ENCODE measurements at regions not wholly inside any gene's neighbourhood (a gene's known extent, or its start where the extent isn't known, plus 50 kb on each side); places are given as distances from the start of the nearest gene placed in this dataset.

DNA sequence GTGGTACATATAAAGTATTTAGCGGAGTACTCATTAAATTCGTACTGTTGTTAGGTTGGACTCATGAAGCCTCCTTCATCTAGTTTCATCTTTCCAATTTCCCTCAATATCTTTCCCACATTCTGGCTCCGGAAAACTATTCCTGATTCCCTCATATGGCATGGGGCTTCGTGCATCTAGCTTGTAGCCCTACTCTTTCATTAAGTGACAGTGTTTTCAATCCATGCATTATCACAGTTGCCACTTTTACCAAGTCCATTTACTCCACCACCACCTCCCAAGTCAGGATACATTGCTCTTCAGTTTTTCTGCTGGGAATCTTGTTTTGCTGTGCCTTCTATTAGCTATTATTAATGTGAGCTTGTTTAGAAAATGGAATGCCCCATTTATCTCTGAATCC lies 1032.1 kb upstream of the RBFOX1 start:
- Mint-ChIP-seq H3K4me1 (no peaks in the 10 kb centered on the region), H3K4me3 (no peak overlapping the region), H3K9me3 (peaks cover 3 to 20% (median 14%) of the 10 kb centered on the region in 5 donors), H3K27me3 (no peaks in the 10 kb centered on the region), H3K27ac (no peak overlapping the region), H3K36me3 (no peaks in the 10 kb centered on the region)
- Histone ChIP-seq H3K9me3 (ENCODE audit: low read length) (no peaks in the 10 kb centered on the region), H3K27me3 (ENCODE audit: insufficient read depth, low read length, poor library complexity, severe bottlenecking) (no peaks in the 10 kb centered on the region), H3K27ac (ENCODE audit: low read depth, low read length) (no peak overlapping the region), H3K36me3 (ENCODE audit: insufficient read depth, low read length) (no peaks in the 10 kb centered on the region), H3K4me1 (ENCODE audit: insufficient read depth, low read length) (no peaks in the 10 kb centered on the region), H3K4me3 (ENCODE audit: low read length) (no peak overlapping the region)
- POLR2A ChIA-PET, result no interaction called here
- CTCF ChIA-PET, result no interaction called here
- DNase-seq, result no peak

GRCh38 chr16:6297666-6298410 lies 1034.8 kb upstream of the RBFOX1 start:
- POLR2A ChIA-PET, result no interaction called here

DNA sequence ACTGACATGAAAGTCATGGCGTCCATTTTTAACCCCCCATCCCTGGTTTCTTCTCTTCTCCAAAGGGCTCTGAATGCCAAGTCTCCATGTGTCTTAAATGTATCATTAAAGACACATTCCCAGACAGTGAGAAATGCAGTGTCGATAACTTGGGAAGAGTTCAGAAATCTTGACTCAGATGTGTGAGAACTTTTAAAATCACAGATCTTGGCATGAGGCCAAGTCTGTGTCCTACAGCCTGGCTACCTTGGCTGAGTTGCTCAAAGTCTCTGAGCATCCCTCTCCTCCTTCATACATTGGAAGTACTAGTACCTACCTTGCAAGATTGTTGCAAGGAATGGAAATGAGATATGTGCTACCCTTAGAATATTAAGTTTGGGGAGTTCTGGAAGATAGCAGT lies 1046.5 kb upstream of the RBFOX1 start:
- Mint-ChIP-seq H3K27ac (no peak overlapping the region), H3K9me3 (peaks cover 13 to 17% (median 14%) of the 10 kb centered on the region in 5 donors), H3K36me3 (no peaks in the 10 kb centered on the region), H3K27me3 (peaks cover 0 to 1% of the 10 kb centered on the region in 2 donors), H3K4me1 (no peaks in the 10 kb centered on the region), H3K4me3 (no peak overlapping the region)
- Histone ChIP-seq H3K36me3 (ENCODE audit: insufficient read depth, low read length) (no peaks in the 10 kb centered on the region), H3K4me1 (ENCODE audit: insufficient read depth, low read length) (no peaks in the 10 kb centered on the region), H3K27me3 (ENCODE audit: insufficient read depth, low read length, poor library complexity, severe bottlenecking) (no peaks in the 10 kb centered on the region), H3K4me3 (ENCODE audit: low read length) (no peak overlapping the region), H3K27ac (ENCODE audit: low read depth, low read length) (no peak overlapping the region), H3K9me3 (ENCODE audit: low read length) (no peaks in the 10 kb centered on the region)
- CTCF ChIA-PET, result no interaction called here
- POLR2A ChIA-PET, result no interaction called here
- DNase-seq, result no peak

More at GRCh38 chr16:6297666-6298410, 1034.8 kb upstream of the RBFOX1 start:
- Mint-ChIP-seq H3K4me3 (no peak overlapping the region), H3K4me1 (no peaks in the 10 kb centered on the region), H3K27ac (no peak overlapping the region), H3K36me3 (no peaks in the 10 kb centered on the region), H3K27me3 (no peaks in the 10 kb centered on the region), H3K9me3 (peaks cover 6 to 14% (median 10%) of the 10 kb centered on the region in 5 donors)
- no peaks in the 10 kb centered on the region for H3K36me3 ChIP-seq (ENCODE audit: insufficient read depth, low read length)
- H3K4me3 ChIP-seq (ENCODE audit: low read length), result no peak overlapping the region
- H3K27me3 ChIP-seq (ENCODE audit: insufficient read depth, low read length, poor library complexity, severe bottlenecking), result no peaks in the 10 kb centered on the region
- H3K27ac ChIP-seq (ENCODE audit: low read depth, low read length), result no peak overlapping the region
- no peak for DNase-seq
- H3K9me3 ChIP-seq (ENCODE audit: low read length), result no peaks in the 10 kb centered on the region
- no peaks in the 10 kb centered on the region for H3K4me1 ChIP-seq (ENCODE audit: insufficient read depth, low read length)
- CTCF ChIA-PET, result no interaction called here

DNA sequence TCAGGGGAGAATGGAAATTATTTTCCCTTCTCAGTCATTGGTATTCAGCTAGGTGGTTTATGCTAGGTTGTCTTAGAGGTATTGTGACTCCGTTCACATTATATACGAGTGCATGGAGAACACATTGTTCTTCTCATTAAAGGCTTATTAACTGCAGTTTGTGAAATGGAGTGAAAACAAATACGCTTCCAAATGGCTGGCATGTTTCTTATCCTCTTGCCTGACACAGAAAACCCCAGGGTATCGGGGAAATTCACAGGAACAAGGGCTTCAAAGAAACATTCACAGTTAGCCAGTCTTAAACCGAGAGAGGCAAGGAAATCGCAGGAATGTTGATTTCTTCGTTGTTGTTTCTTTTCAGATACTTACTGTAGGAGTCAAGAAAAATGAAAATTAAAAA lies 1047.9 kb upstream of the RBFOX1 start:
- H3K4me3 ChIP-seq (ENCODE audit: low read length), result no peak overlapping the region
- Mint-ChIP-seq H3K4me1 (no peaks in the 10 kb centered on the region), H3K4me3 (no peak overlapping the region), H3K27ac (no peak overlapping the region), H3K27me3 (peaks cover 0 to 1% of the 10 kb centered on the region in 2 donors), H3K9me3 (peaks cover 12 to 23% (median 16%) of the 10 kb centered on the region in 5 donors), H3K36me3 (no peaks in the 10 kb centered on the region)
- no peaks in the 10 kb centered on the region for H3K27me3 ChIP-seq (ENCODE audit: insufficient read depth, low read length, poor library complexity, severe bottlenecking)
- no peaks in the 10 kb centered on the region for H3K36me3 ChIP-seq (ENCODE audit: insufficient read depth, low read length)
- H3K9me3 ChIP-seq (ENCODE audit: low read length), result no peaks in the 10 kb centered on the region
- ChIA-PET CTCF (no interaction called here), POLR2A (no interaction called here)
- H3K27ac ChIP-seq (ENCODE audit: low read depth, low read length), result no peak overlapping the region
- no peak for DNase-seq
- H3K4me1 ChIP-seq (ENCODE audit: insufficient read depth, low read length), result no peaks in the 10 kb centered on the region

- Histone ChIP-seq H3K4me3 (ENCODE audit: low read length) (no peak overlapping the region), H3K36me3 (ENCODE audit: insufficient read depth, low read length) (no peaks in the 10 kb centered on the region), H3K27me3 (ENCODE audit: insufficient read depth, low read length, poor library complexity, severe bottlenecking) (no peaks in the 10 kb centered on the region), H3K4me1 (ENCODE audit: insufficient read depth, low read length) (no peaks in the 10 kb centered on the region), H3K27ac (ENCODE audit: low read depth, low read length) (no peak overlapping the region), H3K9me3 (ENCODE audit: low read length) (no peaks in the 10 kb centered on the region)
- POLR2A ChIA-PET, result no interaction called here
- Mint-ChIP-seq H3K27ac (no peak overlapping the region), H3K36me3 (no peaks in the 10 kb centered on the region), H3K9me3 (peaks cover 12 to 29% (median 15%) of the 10 kb centered on the region in 5 donors), H3K4me1 (no peaks in the 10 kb centered on the region), H3K27me3 (peaks cover 0 to 1% of the 10 kb centered on the region in 2 donors), H3K4me3 (no peak overlapping the region)
- CTCF ChIA-PET, result no interaction called here
- no peak for DNase-seq
Observed at GRCh38 chr16:6281994-6282393, 1050.7 kb upstream of the RBFOX1 start.

DNA sequence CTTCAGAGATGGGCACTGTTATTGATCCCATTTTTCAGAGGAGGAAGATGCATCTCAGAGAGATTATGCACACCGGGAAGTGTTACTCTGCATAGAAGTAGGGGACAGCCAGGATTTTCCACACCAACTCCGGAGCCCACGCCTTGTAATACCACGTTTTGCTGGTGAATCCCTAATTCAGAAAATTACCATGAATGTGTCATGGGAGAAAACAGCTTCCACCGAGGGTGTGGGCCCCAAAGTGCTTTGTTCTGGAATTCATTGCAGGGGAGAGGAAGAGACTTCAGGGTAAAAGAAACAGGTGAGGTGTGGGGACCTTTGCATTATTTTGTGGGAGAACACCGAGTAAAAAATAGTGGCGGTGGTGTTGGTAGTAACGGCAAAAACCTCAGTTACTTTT lies 1051.4 kb upstream of the RBFOX1 start:
- H3K4me3 Mint-ChIP-seq, result no peak overlapping the region
- H3K36me3 ChIP-seq (ENCODE audit: insufficient read depth, low read length), result no peaks in the 10 kb centered on the region
- no peak overlapping the region for H3K27ac ChIP-seq (ENCODE audit: low read depth, low read length)
- no peaks in the 10 kb centered on the region for H3K4me1 Mint-ChIP-seq
- H3K27ac Mint-ChIP-seq, result no peak overlapping the region
- POLR2A ChIA-PET, result no interaction called here
- DNase-seq, result no peak
- CTCF ChIA-PET, result no interaction called here
- H3K27me3 Mint-ChIP-seq, result no peaks in the 10 kb centered on the region
- H3K9me3 Mint-ChIP-seq, result peaks cover 12 to 33% (median 15%) of the 10 kb centered on the region in 5 donors
- H3K4me3 ChIP-seq (ENCODE audit: low read length), result no peak overlapping the region
- no peaks in the 10 kb centered on the region for H3K4me1 ChIP-seq (ENCODE audit: insufficient read depth, low read length)
- H3K27me3 ChIP-seq (ENCODE audit: insufficient read depth, low read length, poor library complexity, severe bottlenecking), result no peaks in the 10 kb centered on the region
- no peaks in the 10 kb centered on the region for H3K9me3 ChIP-seq (ENCODE audit: low read length)
- H3K36me3 Mint-ChIP-seq, result no peaks in the 10 kb centered on the region

GRCh38 chr16:6280055-6280454 lies 1052.6 kb upstream of the RBFOX1 start:
- H3K27ac Mint-ChIP-seq, result no peak overlapping the region
- CTCF ChIA-PET, result no interaction called here
- H3K36me3 Mint-ChIP-seq, result no peaks in the 10 kb centered on the region

DNA sequence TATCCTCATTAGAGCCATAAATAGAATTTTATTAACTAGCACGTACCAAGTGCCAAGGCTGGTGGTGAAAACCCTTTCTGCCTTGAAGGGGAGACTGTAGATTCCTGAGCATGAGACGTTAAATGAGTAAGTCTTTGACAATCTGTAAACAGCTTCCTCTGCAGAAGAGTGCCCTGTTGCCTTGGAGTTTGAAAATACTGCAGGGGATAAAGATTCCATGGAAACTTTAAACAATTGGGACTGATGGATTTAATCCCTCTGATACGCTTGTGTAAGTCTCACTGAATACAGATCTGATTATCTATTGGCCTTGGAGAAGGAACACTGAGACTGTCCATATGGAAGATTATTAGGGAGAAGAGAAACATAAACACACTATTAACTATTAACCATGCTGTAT lies 1053.4 kb upstream of the RBFOX1 start:
- Histone ChIP-seq H3K27ac (ENCODE audit: low read depth, low read length) (no peak overlapping the region), H3K9me3 (ENCODE audit: low read length) (no peaks in the 10 kb centered on the region), H3K27me3 (ENCODE audit: insufficient read depth, low read length, poor library complexity, severe bottlenecking) (no peaks in the 10 kb centered on the region), H3K4me1 (ENCODE audit: insufficient read depth, low read length) (no peaks in the 10 kb centered on the region), H3K4me3 (ENCODE audit: low read length) (no peak overlapping the region), H3K36me3 (ENCODE audit: insufficient read depth, low read length) (no peaks in the 10 kb centered on the region)
- Mint-ChIP-seq H3K4me3 (no peak overlapping the region), H3K36me3 (no peaks in the 10 kb centered on the region), H3K27ac (no peak overlapping the region), H3K27me3 (no peaks in the 10 kb centered on the region), H3K9me3 (peaks cover 14 to 29% (median 19%) of the 10 kb centered on the region in 5 donors), H3K4me1 (no peaks in the 10 kb centered on the region)
- DNase-seq, result no peak
- ChIA-PET POLR2A (no interaction called here), CTCF (no interaction called here)

More at GRCh38 chr16:6280055-6280454, 1052.6 kb upstream of the RBFOX1 start:
- DNase-seq, result no peak
- H3K36me3 ChIP-seq (ENCODE audit: insufficient read depth, low read length), result no peaks in the 10 kb centered on the region
- no peak overlapping the region for H3K27ac ChIP-seq (ENCODE audit: low read depth, low read length)
- no peaks in the 10 kb centered on the region for H3K27me3 ChIP-seq (ENCODE audit: insufficient read depth, low read length, poor library complexity, severe bottlenecking)
- no peaks in the 10 kb centered on the region for H3K4me1 Mint-ChIP-seq
- H3K9me3 ChIP-seq (ENCODE audit: low read length), result no peaks in the 10 kb centered on the region
- H3K4me3 ChIP-seq (ENCODE audit: low read length), result no peak overlapping the region
- no peak overlapping the region for H3K4me3 Mint-ChIP-seq
- peaks cover 12 to 28% (median 16%) of the 10 kb centered on the region in 5 donors for H3K9me3 Mint-ChIP-seq
- no peaks in the 10 kb centered on the region for H3K27me3 Mint-ChIP-seq
- POLR2A ChIA-PET, result no interaction called here
- H3K4me1 ChIP-seq (ENCODE audit: insufficient read depth, low read length), result no peaks in the 10 kb centered on the region
